ENCODE measurements at regions not wholly inside any gene's neighbourhood (a gene's known extent, or its start where the extent isn't known, plus 50 kb on each side); places are given as distances from the start of the nearest gene placed in this dataset.

DNA sequence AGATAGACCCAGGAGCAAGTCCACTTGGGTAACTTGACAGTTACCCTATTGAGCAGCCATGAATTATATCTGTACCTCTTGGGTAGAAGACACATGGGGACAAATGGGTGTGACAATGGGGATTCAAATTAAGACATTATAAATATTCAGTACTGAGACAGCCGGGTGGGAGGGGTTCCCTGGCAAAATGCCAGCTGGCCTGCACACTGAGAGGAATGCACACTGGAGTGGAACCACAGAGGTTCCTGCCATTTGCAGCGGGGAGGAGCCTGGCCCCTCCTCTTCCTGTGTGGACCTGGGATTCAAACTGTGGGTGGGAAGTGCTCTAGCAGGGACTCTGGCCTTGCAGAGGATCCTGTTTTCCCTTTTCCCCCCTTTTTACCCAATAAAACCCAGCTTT lies 118.7 kb upstream of the CDKN3 start:
- H3K4me3 ChIP-seq, result no peak overlapping the region
- H3K27me3 ChIP-seq, result no peaks in the 10 kb centered on the region
- H3K36me3 ChIP-seq, result no peaks in the 10 kb centered on the region
- no peak overlapping the region for H3K27ac ChIP-seq
- no peaks in the 10 kb centered on the region for H3K4me1 ChIP-seq
- TF ChIP-seq, protein P1, sequence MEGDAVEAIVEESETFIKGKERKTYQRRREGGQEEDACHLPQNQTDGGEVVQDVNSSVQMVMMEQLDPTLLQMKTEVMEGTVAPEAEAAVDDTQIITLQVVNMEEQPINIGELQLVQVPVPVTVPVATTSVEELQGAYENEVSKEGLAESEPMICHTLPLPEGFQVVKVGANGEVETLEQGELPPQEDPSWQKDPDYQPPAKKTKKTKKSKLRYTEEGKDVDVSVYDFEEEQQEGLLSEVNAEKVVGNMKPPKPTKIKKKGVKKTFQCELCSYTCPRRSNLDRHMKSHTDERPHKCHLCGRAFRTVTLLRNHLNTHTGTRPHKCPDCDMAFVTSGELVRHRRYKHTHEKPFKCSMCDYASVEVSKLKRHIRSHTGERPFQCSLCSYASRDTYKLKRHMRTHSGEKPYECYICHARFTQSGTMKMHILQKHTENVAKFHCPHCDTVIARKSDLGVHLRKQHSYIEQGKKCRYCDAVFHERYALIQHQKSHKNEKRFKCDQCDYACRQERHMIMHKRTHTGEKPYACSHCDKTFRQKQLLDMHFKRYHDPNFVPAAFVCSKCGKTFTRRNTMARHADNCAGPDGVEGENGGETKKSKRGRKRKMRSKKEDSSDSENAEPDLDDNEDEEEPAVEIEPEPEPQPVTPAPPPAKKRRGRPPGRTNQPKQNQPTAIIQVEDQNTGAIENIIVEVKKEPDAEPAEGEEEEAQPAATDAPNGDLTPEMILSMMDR (IDR thresholded peaks at IDR 0.05), result no peak
- no peaks in the 10 kb centered on the region for H3K9me3 ChIP-seq
- WGBS, 2 donors, result 53 to 66% methylated on average over 2 of the region's 2 CpGs
- FAIRE-seq (no peak), ATAC-seq (no peak), DNase-seq (no peak)
- intact Hi-C loops (cut with DNase I), result no loop called here

DNA sequence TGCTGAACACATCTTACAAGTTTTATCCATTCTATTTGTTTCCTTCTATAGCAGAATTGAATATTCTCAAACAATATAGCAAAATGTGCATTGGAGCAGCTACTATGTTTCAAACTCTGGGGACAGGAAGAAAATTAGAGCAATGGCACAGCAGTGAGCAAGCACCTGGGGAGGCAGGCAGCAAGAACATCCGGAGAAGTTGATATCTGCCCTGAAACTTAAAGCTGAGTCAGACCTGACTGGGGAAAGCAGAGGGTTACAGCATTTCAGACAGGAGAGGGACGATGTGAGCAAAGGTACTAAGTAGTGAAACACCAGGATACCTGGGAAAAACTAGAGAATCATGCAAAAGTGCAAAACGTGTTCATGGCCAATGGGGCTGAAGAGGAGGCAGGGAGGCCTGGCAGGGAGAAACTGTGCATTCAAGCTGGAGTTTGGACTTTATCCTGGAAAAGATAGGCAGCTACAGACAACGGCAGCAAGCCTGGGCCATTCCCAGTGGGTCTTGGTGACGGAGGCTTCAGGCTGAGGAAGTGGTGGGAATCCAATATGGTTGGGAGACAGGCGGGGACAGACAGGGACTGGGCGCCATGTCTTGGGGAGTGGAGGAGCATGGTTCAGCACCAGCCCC lies 118.0 kb upstream of the CDKN3 start:
- Histone ChIP-seq H3K27me3 (no peaks in the 10 kb centered on the region), H3K4me1 (no peaks in the 10 kb centered on the region), H3K9me3 (no peaks in the 10 kb centered on the region), H3K4me3 (no peak overlapping the region), H3K27ac (no peak overlapping the region), H3K36me3 (no peaks in the 10 kb centered on the region)
- intact Hi-C loops (cut with DNase I), result no loop called here
- TF ChIP-seq, protein P1 (IDR thresholded peaks at IDR 0.05), result no peak
- no peak for DNase-seq
- WGBS, 2 donors, result 66 to 68% methylated on average over 7 of the region's 7 CpGs
- ATAC-seq, result no peak
- FAIRE-seq, result no peak

DNA sequence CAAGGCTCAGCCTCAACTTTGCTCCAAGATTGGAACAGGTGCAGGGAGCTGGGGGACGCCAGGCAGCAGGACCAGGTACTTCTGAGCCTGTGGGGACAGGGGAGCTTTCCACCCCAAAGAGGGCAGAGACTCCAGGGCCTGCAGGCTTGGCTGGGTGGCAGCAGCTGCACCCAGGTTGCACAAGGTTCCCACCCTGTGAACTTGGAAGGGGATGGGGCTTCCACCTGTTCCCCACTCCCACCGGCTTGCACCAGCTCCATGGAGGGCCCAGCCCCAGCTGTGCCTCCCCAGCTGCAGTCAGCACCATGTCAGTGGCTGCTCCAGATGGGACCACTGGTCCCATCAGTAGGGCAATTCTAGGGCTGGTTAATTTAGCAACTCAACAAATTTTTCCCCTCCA lies 114.0 kb upstream of the CDKN3 start:
- H3K27me3 ChIP-seq, result no peaks in the 10 kb centered on the region
- no peak for FAIRE-seq
- DNase-seq, result no peak
- ATAC-seq, result no peak
- TF ChIP-seq, protein P1 (IDR thresholded peaks at IDR 0.05), result no peak
- no peak overlapping the region for H3K27ac ChIP-seq
- WGBS, 2 donors, result 53 to 67% methylated on average over 2 of the region's 2 CpGs
- no peak overlapping the region for H3K4me3 ChIP-seq
- no peaks in the 10 kb centered on the region for H3K36me3 ChIP-seq
- H3K4me1 ChIP-seq, result no peaks in the 10 kb centered on the region
- intact Hi-C loops (cut with DNase I), result no loop called here
- H3K9me3 ChIP-seq, result no peaks in the 10 kb centered on the region

DNA sequence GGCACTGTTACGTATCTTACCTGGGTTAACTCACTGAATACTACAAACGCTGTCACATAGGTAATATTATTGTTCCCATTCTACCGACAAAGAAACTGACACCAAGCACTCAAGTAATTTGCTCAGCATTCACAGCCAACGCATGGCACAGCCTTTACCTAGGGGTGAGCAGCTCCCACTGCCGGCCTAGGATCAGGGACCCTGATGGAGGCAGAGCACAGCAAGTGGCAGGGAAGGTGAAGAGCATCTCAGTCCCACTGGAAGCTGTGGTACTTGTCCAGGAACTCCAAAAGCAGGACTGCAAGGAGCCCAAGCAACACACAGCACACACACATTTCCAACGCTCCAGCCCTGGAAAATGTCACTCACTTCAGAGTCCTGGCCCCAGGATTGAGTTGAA lies 111.8 kb upstream of the CDKN3 start:
- DNase-seq, result no peak
- Histone ChIP-seq H3K27ac (no peak overlapping the region), H3K4me3 (no peak overlapping the region), H3K27me3 (no peaks in the 10 kb centered on the region), H3K4me1 (no peaks in the 10 kb centered on the region), H3K9me3 (no peaks in the 10 kb centered on the region), H3K36me3 (no peaks in the 10 kb centered on the region)
- TF ChIP-seq, protein P1 (IDR thresholded peaks at IDR 0.05), result no peak
- 80 to 87% methylated on average over 6 of the region's 6 CpGs for WGBS, 2 donors
- intact Hi-C loops (cut with DNase I), result no loop called here
- ATAC-seq, result no peak
- no peak for FAIRE-seq

DNA sequence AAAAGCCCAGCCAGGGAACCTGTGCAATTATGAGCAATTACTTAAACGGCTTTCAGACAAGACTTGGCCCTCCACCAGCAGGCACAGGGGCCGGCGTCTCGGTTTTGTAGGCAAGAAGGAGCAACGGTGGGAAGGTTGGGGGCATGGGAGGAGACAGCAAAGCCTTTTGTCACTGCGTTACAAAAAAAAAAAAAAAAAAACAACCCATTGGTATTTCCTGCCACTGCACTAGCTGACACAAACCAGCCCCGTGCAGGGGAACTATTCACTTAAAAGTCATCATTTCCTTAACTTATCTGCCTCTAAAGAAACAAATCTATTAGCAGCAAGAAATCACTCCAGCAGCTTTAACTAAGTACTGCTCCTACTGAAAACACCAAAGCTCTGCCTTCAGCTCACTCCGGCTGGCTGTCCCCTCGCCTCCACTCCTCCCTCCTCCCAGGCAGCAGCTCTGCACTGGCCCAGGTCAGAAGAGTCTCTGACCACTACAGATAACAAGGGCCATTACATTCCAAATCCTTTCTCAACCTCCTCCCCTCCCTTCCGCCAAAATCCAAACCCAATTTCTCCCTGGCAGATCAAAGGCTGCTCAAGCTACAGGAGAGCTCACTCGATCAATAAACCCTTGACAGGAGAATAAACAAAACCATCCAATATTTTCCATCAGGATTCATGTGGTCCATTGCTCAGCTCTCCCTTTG lies 105.2 kb upstream of the CDKN3 start:
- DNase-seq, result no peak
- TF ChIP-seq, protein P1 (IDR thresholded peaks at IDR 0.05), result no peak
- WGBS, 2 donors, result 17 to 20% methylated on average over 11 of the region's 11 CpGs
- ATAC-seq, result peak in 1 of 4 donors; percentile 19
- Histone ChIP-seq H3K27ac (no peak overlapping the region), H3K9me3 (no peaks in the 10 kb centered on the region), H3K27me3 (peaks cover 0 to 4% (median 0%) of the 10 kb centered on the region in 4 donors), H3K4me1 (no peaks in the 10 kb centered on the region), H3K4me3 (no peak overlapping the region), H3K36me3 (no peaks in the 10 kb centered on the region)
- no peak for FAIRE-seq
- intact Hi-C loops (cut with DNase I), result no loop called here
